Esophagus mucosa (tissue), 1 donor: ENCODE measurements at regions not wholly inside any gene's neighbourhood (a gene's known extent, or its start where the extent isn't known, plus 50 kb on each side); places are given as distances from the start of the nearest gene placed in this dataset.
"Not testable (repeated sequence)": the region's sequence is repeated elsewhere in the genome, so short reads cannot be mapped to it uniquely, and the experiment has no call there.

Experiments used
- ATAC-seq: fragments of 200-7000 bp; cut with Tn5 transposase; one replicate; pipeline ENCODE4 v1.9.1; 2020
- donor health status: DM: yes; HTN: yes; CAD: no.

GRCh38 chr7:46932676-46933424, 649.1 kb downstream of the TNS3 start:
- ATAC-seq = peak; percentile 68

DNA sequence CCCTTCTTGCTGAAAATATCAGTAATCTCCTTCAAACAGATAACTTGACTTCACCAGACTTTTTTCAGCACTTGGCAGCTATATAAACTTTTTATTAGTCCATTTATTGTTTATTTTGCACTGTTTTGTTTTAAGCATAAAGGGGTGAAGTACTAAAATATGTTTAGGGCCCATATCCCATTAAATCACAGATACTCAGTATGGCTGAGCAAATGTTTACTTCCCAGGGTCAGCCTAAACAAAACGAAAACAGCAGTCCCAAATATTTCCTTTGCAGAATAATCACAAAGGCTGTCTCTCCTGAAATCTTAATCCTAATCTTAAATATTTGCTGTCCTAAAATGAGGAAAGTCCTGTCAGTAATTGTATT, 649.6 kb downstream of the TNS3 start:
- no peak for ATAC-seq

GRCh38 chr7:46930366-46930765, 651.5 kb downstream of the TNS3 start:
- peak; percentile 97 for ATAC-seq

GRCh38 chr7:46929359-46929758, 652.6 kb downstream of the TNS3 start:
- no peak for ATAC-seq

GRCh38 chr7:46928719-46929118, 653.2 kb downstream of the TNS3 start:
- no peak for ATAC-seq

DNA sequence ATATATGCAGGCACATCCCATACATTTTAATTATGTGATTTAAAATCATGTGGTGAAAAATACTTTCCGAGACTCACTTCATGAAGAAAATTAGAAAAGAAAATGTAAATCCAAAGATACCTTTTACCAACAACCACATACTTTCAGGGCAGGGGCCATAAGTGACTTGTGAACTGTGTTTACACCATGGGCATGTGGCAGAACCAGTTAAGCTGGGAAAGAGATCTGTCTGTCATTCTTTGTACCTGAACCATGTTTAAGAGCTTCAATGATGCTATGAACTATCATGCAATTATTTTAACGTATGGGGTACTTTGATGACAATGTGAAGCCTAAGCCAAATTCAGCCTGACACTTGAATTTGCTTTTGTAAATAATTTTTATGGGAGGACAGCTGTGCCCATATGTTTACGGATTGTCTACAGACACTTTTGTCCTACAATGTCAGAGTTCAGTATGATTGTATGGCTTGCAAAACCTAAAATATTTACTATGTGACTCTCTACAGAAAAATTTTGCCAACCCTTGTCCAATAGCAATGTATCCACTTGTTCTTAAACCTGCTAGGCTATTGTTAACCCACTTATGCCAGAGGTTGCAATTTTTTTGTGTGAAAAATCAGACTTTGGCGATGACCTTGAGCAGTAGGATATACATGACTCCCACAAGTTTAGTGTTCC, 654.6 kb downstream of the TNS3 start:
- ATAC-seq = no peak

- ATAC-seq = no peak
These were observed 665.3 kb downstream of the TNS3 start for GRCh38 chr7:46916581-46916980.

DNA sequence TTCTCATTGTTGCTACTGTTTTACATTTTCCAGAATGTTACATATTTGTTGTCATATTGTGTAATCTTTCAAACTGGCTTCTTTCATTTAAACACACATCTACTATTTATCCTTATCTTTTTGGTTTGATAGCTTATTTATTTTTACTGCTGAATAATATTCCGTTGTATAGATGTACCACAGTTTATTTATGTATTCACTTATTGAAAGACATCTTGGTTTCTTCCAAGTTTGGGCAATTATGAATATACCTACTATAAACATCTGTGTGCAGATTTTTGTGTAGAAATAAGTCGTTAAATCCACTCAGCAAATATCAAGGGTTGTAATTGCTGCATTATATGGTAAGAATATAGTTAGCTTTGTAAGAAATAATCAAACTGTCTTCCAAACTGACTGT, 669.2 kb downstream of the TNS3 start:
- no peak for ATAC-seq

DNA sequence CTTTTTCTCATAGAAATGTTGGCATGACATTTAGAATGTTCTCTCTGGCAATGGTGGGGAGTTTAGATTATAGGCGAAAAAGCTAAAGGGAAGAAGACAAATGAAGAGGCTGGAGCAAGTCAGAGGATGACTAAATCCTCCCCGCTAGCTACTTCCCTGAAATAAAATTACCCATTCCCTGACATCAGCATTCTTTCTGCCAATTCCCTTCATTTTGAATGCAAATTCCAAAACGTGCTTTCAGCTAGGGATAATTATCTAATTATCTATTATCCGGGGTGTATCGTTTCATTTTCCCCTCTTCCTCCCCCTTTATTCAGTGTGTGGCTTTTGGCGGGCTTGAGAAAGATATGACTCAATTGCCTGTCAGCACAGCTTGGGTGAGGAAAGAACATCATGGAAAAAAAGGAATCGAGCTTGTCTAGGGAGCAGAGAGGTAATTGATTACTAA, 672.3 kb downstream of the TNS3 start:
- ATAC-seq = peak; percentile 46

GRCh38 chr7:46908770-46909169, 673.1 kb downstream of the TNS3 start:
- ATAC-seq = no peak

GRCh38 chr7:46904523-46904922, 677.4 kb downstream of the TNS3 start:
- ATAC-seq = not testable (repeated sequence)

GRCh38 chr7:46902463-46902862, 679.4 kb downstream of the TNS3 start:
- ATAC-seq = no peak

GRCh38 chr7:46900312-46901263, 681.3 kb downstream of the TNS3 start:
- ATAC-seq = no peak

DNA sequence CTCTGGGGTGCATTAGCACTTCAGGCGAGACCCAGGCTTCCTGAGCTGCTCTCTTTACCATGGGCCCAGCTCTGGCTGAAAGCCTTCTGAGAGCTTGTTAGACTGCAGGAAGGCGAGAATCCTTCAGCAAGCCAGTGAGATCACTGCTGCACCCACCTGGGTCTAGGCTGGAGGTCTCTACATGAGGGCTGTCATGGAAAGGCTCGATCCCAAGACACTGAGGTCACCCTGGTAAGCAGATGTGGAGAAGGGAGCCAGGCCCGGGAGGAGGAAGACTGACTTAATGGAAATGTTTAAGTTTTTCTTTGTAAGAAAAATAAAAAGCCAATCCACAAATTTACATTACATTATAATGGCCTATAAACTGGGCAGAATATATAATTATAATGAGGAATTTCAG, 684.5 kb downstream of the TNS3 start:
- no peak for ATAC-seq

- no peak for ATAC-seq
These were observed 695.1 kb downstream of the TNS3 start for GRCh38 chr7:46886669-46887374.

- no peak for ATAC-seq
These were observed 696.7 kb downstream of the TNS3 start for GRCh38 chr7:46885167-46885566.

GRCh38 chr7:46881507-46882127, 700.3 kb downstream of the TNS3 start:
- ATAC-seq = no peak

DNA sequence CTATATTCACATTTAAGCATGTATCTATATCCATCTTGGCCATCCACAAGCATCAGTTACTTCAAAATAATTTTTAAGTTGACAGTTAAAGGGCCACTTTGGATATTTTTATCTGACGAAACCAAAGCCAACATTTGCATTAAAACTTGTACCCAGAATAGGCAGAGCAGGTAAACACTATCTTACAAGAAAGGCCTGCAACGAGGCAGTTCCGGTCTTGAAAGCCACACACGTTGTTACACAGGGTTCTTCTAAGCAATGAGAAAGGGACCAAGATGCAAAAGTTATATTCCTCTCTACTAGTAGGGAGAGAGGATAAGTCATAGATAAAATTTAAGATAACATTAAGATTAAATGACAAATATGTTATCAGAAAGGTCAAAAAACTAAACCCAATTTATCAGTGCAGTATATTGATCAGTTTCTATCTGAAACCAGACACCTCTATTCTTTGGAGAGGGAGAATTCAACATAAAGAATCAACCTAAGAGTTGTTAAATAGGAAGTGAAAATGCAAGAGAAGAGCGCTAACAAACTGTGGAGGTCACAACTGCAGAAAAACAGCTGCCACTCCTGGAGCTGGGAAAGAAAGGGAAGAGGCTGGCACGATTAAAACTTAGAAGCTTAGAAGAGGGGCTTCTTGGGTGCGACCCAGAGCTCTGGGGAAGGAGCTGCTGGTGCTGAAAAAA, 701.3 kb downstream of the TNS3 start:
- no peak for ATAC-seq

GRCh38 chr7:46879783-46880182, 702.1 kb downstream of the TNS3 start:
- ATAC-seq = no peak

DNA sequence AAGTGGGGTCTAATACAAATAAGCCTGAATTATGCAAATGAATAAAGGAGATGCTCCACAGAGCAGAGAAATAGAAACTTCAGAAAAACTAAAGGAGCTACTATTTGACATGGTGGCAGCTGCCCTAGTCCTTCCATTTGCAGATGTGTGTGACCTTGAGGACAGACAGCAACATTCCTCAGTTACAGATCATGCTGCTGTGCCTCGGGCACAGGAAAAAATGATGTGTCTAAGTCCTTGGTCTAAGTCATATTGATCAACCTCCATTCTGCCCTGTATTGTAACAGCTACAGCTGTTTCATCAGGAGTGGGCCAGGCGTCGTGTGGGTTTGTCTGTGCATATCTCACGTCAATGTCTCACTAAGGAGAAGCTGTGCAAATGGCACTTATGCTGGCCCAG, 710.4 kb downstream of the TNS3 start:
- no peak for ATAC-seq

GRCh38 chr7:46864716-46865115, 717.2 kb downstream of the TNS3 start:
- no peak for ATAC-seq
